HG03175 (cell line): ENCODE measurements at regions not wholly inside any gene's neighbourhood (a gene's known extent, or its start where the extent isn't known, plus 50 kb on each side); places are given as distances from the start of the nearest gene placed in this dataset.
"Not testable (repeated sequence)": the region's sequence is repeated elsewhere in the genome, so short reads cannot be mapped to it uniquely, and the experiment has no call there.

Experiments
- ATAC-seq: cut with Tn5 transposase; IDR thresholded peaks from one replicate; pipeline ENCODE4 v1.9.1; 2021; ENCODE audit warnings: mild to moderate bottlenecking, moderate library complexity; ENCODE audit not compliant: unreplicated experiment

- no peak for ATAC-seq
Observed at GRCh38 chr5:4013106-4013898, 417.7 kb downstream of the IRX1 start.

DNA sequence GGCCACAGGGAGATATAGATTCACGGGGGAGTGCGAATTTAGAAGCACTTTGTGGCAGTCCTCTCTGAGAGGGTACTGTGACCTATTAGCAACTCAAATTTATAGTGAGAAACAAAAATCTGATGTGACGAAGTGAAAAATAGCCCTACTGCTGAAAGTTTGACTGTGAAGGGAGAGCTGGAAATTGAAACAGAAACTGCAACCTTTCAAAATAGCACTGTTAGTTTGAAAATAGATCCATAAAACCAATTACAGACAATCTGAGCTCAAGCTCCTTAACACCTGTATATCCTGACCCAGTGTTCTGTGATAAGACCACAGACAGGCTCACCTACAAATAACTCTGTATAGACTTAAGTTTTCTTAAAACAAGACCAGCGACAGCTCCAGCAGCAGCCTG is 420.1 kb downstream of the IRX1 start:
- no peak for ATAC-seq

DNA sequence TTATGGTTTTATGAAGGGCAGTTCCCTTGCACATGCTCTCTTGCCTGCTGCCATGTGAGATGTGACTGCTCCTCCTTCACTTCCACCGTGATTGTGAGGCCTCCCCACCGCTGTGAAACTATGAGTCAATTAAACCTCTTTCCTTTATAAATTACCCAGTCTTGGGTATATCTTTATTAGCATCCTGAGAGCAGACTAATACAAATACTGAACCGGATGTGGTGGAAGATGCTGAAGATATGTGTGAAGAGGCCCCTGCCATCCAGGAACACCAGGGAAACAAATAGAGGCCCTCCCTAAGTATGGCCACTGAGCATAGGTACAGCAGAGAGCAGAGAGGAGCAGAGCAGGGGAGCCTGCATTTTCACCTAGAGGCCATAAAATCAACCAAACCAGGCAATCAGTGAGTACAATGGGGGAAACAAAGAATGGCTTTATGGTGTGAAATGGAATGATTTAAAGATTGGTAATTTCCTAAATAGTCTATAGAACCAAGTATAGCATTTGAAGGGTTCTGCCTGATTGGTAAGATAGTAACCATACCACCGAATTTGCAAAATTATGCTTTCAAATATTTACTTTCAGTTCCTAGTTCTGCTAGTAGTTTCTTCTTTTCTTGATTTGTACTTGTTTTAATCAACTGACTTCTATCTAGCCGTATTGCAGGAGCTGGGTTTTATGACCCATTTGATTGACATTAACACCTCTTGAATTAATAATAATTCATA is 421.6 kb downstream of the IRX1 start:
- no peak for ATAC-seq

GRCh38 chr5:4018007-4018406 is 422.4 kb downstream of the IRX1 start:
- ATAC-seq: no peak

DNA sequence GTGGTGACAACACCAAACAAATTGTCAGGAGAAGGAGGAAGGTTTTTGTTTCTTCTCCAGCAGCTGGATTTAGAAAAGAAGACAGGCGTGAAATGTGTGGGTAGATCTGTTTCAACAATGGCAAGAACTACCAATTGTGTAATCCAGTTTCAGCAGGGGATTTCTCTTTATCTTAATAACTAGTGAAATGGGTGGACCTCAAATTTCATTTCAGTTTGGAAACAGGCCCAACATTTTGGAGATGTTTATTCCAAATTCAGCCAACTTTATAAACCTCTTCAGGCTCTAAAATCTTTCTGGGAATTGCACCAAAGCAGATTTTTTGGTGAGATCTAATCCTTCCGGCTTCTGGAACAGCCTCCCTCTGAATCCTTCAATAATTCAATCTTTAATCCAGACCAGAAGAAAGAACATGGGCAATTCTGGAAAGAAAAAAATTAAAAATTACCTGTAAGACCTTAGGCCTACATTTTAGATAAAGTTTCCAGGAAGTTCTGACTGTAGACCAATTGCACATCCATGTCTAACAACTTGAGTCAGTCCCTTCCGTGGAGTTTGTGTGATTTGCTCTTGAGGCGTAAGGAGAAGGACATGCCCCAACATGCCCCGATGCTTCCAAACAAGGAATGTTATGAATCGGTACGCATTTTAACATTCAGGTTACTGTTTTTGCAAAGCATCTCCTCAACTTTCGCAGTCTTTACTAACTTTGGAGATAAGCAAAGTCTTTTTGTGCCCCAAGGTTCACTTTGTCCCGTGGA is 423.6 kb downstream of the IRX1 start:
- ATAC-seq: no peak

- ATAC-seq: no peak
Observed at GRCh38 chr5:4019841-4020240, 424.2 kb downstream of the IRX1 start.

GRCh38 chr5:4020400-4020799 is 424.8 kb downstream of the IRX1 start:
- no peak for ATAC-seq

DNA sequence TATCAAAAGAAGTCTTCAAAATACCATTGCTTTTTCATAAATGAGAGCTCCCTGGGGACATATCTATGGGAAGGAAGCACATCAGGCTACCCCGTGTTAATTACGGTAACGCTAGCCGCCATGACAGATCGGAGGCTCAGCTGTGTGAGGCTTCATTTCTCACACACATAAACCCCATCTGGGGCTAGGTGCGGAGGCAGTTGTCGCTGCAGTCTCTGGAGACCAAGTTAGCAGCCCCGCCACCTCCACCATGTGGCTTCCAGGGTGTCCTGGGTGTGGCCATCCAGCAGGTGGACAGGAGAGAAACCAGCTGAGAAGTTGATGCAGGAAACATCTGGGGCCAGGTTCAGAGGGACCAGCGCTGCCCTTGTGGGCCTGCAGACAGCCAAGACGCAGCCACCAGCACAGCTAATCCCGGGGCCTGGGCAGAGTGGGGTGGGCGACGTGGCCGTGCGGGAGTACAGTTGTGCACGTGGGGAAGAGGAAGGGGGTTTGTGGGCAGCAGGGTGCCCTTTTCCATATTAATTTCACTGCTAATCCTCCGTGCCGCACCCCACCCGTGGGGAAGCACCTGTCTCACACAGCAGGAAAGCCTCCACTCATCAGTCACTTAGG is 426.5 kb downstream of the IRX1 start:
- ATAC-seq: no peak

DNA sequence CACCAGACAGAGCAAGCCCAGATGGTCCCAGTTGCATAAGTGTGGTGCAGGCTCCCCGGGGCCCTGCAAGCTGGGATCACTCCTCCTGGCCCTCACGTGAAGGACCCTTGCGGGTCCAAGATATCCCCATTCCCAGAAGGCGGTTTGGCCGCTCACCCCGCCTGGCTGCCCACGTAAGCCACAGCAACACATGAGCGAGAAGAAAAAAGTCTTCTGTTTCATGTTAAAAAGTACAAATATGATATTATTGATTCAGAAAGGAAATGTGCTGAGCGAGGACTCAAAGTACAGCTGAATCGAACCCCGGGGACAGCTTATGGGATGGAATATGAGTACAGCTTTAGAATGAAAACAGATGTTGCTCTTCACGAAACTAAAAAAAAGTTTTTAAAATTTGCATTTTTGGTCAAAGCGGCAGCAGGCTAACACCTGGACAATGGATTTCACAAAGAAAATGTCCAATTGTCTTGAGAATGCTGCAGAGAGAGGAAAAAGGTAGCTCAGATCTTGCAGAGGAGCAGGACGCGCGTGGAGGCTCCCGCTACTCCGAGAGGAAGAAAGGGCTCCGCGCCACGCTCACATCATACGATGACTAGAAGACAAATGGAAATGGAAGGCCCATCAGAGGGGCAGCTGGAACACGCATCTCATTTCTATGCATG is 427.6 kb downstream of the IRX1 start:
- ATAC-seq: no peak

DNA sequence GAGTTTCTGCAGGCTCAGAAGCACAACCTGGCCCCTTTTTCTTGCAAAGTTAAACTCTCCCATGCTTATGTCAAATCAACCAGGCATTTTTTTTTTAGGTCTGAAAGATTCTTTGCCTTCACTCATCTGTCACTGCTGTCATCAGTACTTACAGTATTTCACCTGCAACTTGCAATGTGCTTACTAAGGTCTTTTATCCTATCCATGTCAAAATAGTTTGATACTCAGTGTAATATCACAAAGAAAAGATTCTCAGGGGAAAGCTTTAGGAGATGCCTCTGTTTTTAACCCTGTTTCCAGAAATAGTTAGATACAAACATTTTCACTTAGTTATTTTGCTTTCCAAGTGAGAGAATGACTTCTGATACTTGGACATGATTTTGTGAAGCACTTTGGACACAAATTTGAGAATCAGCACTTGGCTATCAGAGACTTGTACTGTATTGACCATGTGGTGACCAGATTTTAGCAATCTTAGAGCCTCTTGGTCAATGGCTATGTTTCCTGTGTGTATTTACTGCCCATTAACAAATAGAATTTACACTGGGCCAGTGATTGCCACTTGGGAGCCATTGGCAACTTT is 428.2 kb downstream of the IRX1 start:
- ATAC-seq: no peak

DNA sequence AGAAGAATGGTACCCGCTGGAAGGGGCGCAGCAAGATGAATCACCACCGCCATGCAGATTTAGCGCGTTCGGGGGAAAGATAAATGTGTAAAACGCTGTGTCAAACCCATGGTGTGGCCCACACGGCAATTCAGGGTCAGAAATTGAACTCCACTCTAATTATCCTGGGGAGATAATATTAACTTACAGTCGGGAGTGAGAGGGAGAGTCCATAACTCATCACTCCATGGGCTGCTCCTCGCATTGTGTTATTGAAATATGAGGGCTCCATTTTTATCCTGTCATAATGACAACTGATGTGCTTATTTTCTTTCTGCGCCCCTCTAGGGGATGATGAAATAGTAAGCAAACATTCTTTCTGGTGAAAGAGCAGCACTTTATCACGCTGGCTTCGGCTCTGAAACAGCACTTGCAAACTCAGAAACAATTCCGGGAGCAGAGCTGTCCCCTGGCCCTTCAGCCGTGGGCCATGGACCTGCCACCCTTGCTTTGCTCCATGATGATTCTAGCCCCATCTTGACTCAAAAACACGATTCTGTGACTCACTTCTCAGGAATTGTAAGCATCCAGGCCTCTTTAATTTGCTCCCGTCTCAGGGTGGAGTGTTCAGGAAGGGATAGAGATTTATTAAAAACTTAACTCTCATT is 431.6 kb downstream of the IRX1 start:
- ATAC-seq: no peak

GRCh38 chr5:4028384-4028783 is 432.8 kb downstream of the IRX1 start:
- no peak for ATAC-seq

- ATAC-seq: not testable (repeated sequence)
Observed at GRCh38 chr5:4033546-4033945, 437.9 kb downstream of the IRX1 start.

GRCh38 chr5:4036861-4037260 is 441.2 kb downstream of the IRX1 start:
- ATAC-seq: no peak

DNA sequence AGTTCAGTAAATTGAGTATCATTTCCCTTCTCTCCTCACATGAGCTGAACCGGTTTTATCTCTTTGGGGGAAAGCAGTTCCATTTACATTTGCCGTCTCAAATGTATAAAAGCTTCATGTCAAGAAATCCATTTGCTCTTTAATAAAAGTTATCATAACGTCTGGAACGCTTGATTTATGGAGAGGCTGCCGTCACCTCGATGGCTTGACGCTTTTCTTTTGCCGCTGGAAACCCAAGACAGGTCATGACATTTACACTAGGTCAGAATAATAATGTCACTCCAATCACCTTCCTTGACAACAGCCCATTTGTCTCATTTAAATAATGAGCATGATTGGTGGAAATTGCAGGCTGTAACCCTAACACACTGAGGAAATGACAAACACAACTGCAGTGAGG is 443.4 kb downstream of the IRX1 start:
- ATAC-seq: no peak

GRCh38 chr5:4042311-4042710 is 446.7 kb downstream of the IRX1 start:
- ATAC-seq: no peak

DNA sequence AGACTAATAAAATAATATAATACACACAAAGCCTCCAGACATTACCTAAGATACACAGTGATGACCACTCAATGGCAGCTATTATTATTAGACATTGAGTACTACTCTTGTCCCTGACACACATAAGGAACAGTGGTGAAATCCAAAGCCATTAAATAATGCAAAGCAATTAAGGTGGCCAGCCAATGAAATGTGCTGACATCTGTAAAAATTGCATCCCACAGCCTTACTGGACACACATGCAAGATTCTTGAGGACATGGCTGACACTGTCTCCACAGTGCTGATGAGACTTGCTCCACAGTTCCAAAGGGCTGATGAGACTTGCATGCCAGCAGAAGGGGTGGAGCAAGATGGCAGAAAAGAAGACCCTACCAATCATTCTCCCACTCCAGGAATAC is 447.5 kb downstream of the IRX1 start:
- no peak for ATAC-seq

DNA sequence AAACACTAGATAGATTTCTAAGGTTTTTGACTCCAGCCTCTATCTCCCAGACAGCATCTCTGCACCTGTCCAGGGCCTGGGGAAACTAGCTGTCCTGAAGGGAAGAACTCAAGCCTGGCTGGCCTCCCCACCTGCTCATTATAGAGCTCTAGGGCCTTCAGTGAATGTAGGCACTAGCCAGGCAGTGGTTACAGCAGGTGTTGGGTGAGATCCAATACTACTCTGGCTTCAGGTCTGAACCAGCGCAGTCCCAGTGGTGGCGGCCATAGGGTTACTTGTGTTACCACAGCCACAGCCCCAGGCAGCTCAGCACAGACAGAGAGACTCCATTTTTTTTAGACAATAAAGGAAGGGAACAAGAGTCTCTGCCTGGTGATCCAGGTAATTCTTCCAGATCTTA is 449.2 kb downstream of the IRX1 start:
- ATAC-seq: no peak

DNA sequence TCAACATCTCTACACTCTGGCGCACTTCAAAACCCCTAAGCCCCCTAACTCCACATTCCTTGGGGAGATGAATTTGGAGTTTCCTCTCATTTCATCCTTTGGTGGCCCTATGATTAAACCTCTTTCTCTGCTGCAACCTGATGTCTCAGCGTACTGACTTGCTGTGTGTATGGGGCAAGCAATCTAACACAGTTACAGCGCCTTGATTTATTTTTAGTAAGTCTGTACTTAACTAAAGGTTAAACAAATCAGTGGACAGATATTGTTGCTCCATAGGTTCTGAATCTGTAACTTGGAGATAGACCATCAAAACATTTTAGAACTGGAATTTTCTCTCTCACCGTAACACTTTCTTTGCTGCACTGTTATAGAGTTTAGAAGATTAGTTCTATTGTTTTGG is 452.8 kb downstream of the IRX1 start:
- ATAC-seq: no peak

- no peak for ATAC-seq
Observed at GRCh38 chr5:4050203-4050602, 454.6 kb downstream of the IRX1 start.
